Astrocyte of the hippocampus (primary cell): ENCODE measurements at regions not wholly inside any gene's neighbourhood (a gene's known extent, or its start where the extent isn't known, plus 50 kb on each side); places are given as distances from the start of the nearest gene placed in this dataset.

Experiments
- DNase-seq: peaks from one replicate; pipeline ENCODE4 v3.0.0; 2011; ENCODE audit warnings: low read depth, low spot score

- no peak for DNase-seq
These were observed 50.8 kb upstream of the POFUT2 start for GRCh38 chr21:45338311-45339017.

GRCh38 chr21:45339421-45340402, 52.0 kb upstream of the POFUT2 start:
- no peak for DNase-seq

GRCh38 chr21:45340515-45340914, 52.8 kb upstream of the POFUT2 start:
- DNase-seq = no peak

GRCh38 chr21:45341261-45341660, 53.6 kb upstream of the POFUT2 start:
- no peak for DNase-seq

DNA sequence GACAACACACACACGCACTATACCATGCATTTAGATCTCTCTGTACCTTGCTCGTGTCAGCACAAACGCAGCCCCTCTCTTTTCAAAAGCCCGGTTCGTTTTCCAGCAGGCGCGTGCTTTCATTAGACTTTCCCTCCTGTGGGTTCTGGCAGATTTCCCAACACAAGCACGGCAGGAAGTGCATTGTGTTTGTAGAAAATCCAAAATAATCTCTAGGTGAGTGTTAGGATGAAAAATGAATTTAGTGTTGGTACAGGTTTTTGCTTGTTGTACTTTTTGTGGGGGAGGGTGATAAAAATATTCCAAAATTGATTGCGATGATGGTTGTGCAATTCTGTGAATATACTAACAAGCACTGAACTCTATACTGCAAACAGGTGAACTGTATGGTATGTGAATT, 54.1 kb upstream of the POFUT2 start:
- DNase-seq = peak; percentile 80

- no peak for DNase-seq
These were observed 56.2 kb upstream of the POFUT2 start for GRCh38 chr21:45343891-45344290.

DNA sequence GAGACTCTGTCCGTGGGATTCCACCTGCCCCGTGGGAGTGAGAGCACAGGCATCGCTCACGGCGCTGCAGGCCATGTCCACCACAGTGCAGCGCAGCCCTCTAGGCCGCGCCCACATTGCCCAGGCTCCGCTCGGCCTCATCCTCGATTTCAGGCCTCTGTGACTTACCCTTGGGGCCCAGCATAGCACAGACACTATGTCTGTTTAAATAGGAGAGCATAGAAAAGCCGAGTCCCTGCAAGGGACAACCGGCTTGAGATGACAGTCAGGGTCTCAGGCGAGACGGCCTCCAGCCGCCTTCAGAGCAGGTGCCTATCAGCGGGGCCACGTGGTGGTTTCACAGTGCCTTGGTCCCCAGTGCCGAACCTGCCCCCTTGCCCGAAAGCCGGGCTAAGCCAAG, 56.9 kb upstream of the POFUT2 start:
- no peak for DNase-seq

- no peak for DNase-seq
These were observed 57.8 kb upstream of the COL18A1 start for GRCh38 chr21:45347048-45347711.

DNA sequence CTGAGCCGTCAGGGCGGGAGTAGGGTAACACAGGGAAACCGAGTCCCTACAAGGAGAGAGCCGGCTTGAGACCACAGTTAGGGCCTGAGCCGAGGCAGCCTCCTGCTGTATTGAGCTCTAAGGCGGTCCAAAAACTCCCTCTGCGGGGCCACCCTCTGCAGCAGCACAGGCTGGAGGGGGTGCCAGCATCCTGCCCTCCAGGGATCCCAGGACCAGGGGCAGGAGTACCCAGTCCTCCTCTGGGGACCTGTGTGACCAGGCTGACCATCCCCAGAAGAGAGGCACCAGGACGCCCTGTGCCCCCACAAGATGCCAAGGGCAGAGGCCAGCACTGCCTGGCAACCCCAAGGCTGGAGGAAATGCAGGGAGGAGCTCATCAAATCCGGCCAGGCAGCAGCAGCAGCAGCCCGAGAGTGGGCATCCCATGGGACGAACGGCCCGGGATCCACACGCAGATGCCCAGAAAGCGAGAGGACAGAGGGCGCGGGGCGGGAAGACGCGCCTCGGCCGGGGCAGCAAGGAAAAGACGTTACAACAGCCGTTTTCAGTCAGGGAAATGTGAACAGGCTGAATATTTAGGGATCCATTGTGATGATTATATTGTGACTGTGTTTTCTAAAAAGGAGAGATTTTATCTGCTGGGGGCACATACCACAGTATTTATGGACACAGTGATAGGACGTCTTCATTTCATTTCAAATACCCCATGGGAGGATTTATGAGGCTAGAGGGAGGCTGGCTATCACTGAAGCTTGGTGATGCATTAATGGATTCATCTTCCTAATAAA, 57.1 kb upstream of the COL18A1 start:
- no peak for DNase-seq

DNA sequence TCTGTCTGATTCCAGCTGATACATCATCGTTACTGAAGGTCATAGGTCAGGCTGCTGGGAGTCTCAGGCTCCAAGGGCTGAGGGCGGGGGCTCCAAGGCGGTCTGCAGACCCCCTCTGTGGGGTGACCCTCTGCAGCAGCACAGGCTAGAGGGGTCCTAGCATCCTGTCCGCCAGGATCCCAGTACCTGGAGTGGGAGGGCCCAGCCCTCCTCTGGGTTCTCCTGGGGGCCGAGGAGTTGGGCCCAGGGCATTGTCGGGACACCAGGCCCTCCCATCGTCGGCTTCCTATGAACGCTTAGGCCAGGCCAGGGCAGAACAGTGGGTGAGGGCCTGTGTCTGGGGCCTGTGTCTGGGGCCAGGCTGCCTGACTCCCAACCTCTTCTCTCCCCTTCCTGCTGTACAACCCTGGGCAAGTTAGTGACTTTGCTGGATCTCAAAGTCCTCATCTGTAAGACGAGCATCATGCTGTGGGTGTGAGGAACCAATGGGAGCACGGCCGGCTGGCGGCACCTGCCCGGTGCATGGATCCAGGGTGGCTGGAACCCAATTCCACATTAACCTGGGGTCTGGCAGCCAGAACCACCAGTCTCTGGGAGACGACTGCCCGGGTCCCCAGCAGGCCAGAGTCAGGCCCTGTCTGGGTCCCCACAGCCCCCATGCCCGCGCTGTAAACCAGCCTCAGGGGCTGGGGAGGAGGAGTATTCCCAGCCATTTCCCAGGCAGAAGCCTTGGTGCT, 56.2 kb upstream of the COL18A1 start:
- no peak for DNase-seq

GRCh38 chr21:45350206-45350854, 54.6 kb upstream of the COL18A1 start:
- DNase-seq = no peak

- no peak for DNase-seq
These were observed 53.9 kb upstream of the COL18A1 start for GRCh38 chr21:45351061-45351460.

GRCh38 chr21:45351526-45352275, 53.3 kb upstream of the COL18A1 start:
- DNase-seq = no peak

GRCh38 chr21:45352621-45353139, 52.3 kb upstream of the COL18A1 start:
- DNase-seq = no peak

DNA sequence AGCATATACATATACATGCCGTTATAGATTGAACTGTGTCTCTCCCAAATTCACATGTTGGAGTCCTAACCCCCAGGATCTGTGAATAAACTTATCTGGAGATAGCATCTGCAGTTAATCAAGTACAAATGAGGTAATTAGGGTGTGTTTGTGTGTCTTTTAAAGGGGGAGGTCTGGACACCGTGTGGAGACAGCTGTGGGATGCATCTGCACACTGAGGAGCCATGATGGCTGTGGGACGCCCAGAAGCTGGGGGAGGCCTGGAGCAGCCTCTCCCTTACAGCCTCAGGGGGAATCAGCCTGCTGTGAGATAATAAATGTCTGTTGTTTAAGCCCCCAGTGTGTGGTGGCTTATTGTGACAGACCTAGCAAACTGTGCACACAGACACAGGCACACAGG, 51.8 kb upstream of the COL18A1 start:
- DNase-seq = no peak

- no peak for DNase-seq
These were observed 50.0 kb upstream of the COL18A1 start for GRCh38 chr21:45354970-45355369.
